ENCODE measurements at regions not wholly inside any gene's neighbourhood (a gene's known extent, or its start where the extent isn't known, plus 50 kb on each side); places are given as distances from the start of the nearest gene placed in this dataset.

DNA sequence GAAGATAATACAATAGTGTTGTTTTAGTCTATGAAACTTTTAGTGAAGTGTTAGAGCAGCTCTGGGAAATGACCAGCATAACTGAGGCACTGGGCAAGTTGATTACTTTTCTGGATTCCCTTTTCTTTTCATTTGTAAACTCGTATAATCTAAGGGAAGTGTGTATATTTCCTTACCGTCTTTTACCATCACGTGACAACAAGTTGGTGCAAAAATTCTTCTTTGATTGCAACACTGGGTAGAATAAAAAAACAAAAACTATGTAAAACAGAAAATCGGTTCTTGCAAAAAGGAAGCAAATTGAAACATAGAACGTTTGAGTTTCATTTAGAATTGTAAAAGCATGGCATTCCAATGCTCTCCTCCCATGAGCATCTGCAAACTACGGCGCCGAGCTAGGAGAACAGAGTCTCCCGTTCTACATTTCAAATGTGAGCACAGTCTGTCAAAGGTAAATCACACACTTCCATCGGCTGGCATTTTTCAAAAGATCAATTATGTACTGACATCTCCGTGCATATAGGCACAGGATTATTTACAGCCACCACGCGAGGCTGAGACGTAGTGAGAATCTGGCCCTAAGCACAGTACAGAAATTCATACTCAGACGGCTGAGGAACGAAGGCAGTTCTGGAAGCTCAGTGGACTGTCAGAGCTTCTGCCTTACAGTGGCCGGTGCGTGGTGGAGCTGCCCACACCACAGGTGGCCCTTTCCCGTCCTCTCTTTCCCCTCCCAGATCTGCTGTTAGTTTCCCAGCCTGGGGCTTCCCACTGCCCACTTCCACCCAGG is 314.0 kb downstream of the BMP7 start:
- TF ChIP-seq, protein P1, sequence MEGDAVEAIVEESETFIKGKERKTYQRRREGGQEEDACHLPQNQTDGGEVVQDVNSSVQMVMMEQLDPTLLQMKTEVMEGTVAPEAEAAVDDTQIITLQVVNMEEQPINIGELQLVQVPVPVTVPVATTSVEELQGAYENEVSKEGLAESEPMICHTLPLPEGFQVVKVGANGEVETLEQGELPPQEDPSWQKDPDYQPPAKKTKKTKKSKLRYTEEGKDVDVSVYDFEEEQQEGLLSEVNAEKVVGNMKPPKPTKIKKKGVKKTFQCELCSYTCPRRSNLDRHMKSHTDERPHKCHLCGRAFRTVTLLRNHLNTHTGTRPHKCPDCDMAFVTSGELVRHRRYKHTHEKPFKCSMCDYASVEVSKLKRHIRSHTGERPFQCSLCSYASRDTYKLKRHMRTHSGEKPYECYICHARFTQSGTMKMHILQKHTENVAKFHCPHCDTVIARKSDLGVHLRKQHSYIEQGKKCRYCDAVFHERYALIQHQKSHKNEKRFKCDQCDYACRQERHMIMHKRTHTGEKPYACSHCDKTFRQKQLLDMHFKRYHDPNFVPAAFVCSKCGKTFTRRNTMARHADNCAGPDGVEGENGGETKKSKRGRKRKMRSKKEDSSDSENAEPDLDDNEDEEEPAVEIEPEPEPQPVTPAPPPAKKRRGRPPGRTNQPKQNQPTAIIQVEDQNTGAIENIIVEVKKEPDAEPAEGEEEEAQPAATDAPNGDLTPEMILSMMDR (IDR thresholded peaks at IDR 0.05) = no peak
- no peak for TF ChIP-seq POLR2A (IDR thresholded peaks at IDR 0.05)
